ENCODE measurements at regions not wholly inside any gene's neighbourhood (a gene's known extent, or its start where the extent isn't known, plus 50 kb on each side); places are given as distances from the start of the nearest gene placed in this dataset.

DNA sequence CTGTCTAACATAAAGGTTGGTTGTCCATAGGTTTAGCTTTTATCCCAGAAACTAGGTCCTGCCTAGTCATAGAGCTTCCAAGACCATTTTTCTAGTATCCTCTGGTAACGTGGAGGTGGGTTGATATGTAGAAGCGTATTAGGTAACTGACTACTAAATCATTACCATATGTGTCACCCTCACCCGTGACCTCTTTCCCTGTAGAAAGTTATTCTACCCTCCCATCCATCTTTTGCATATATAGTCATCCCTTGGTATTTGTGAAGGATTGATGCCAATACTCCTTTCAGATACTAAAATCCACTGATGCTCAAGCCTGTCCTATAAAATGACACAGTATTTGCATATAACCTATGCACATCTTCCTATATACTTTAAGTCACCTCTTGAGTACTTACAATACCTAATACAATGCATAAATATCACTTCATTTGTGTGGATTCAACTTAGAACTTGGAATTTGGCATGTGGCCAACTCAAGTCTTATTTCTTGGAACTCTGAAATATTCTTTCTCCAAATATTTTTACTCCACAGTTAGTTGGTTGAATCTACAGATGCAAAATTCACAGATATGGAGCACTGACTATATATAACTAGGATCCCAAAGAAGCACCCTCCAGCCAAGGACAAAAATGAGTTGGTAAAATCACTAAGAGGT lies 497.0 kb upstream of the TENM4 start:
- no peak for TF ChIP-seq POLR2A (IDR thresholded peaks at IDR 0.05; ENCODE audit: low read depth, low read length)
- TF ChIP-seq, protein P1, sequence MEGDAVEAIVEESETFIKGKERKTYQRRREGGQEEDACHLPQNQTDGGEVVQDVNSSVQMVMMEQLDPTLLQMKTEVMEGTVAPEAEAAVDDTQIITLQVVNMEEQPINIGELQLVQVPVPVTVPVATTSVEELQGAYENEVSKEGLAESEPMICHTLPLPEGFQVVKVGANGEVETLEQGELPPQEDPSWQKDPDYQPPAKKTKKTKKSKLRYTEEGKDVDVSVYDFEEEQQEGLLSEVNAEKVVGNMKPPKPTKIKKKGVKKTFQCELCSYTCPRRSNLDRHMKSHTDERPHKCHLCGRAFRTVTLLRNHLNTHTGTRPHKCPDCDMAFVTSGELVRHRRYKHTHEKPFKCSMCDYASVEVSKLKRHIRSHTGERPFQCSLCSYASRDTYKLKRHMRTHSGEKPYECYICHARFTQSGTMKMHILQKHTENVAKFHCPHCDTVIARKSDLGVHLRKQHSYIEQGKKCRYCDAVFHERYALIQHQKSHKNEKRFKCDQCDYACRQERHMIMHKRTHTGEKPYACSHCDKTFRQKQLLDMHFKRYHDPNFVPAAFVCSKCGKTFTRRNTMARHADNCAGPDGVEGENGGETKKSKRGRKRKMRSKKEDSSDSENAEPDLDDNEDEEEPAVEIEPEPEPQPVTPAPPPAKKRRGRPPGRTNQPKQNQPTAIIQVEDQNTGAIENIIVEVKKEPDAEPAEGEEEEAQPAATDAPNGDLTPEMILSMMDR (IDR thresholded peaks at IDR 0.05; ENCODE audit: extremely low read depth in 1 of 2, insufficient read depth in 1 of 2, low read depth in 1 of 2, low read length in 2 of 2): no peak
- TF ChIP-seq, protein P2, sequence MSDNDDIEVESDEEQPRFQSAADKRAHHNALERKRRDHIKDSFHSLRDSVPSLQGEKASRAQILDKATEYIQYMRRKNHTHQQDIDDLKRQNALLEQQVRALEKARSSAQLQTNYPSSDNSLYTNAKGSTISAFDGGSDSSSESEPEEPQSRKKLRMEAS (IDR thresholded peaks at IDR 0.05; ENCODE audit: insufficient read depth, insufficient read length): no peak
